CD4-positive, CD25-positive, alpha-beta regulatory T cell (primary cell): ENCODE measurements at regions not wholly inside any gene's neighbourhood (a gene's known extent, or its start where the extent isn't known, plus 50 kb on each side); places are given as distances from the start of the nearest gene placed in this dataset.
A peak's percentile ranks its signal among the peaks of the same experiment; 100 is the strongest.

Experiments
- ATAC-seq, 2 donors: fragments of 150-1000 bp; cut with Tn5 transposase; one replicate each; pipeline ENCODE4 v1.10.0; 2021; ENCODE audit warnings: low read depth in 2 of 2, moderate number of reproducible peaks in 2 of 2, moderate library complexity in 1 of 2
- DNase-seq, 3 donors: peaks; one replicate each; pipeline versions ENCODE4 v3.0.0 to v3.0.0-alpha.2; 2012 to 2022; ENCODE audit warnings: mixed read lengths in 1 of 3
- H3K27ac ChIP-seq: one replicate; pipeline ENCODE4 v1.7.0; 2013; ENCODE audit warnings: mild to moderate bottlenecking, low read length; ENCODE audit not compliant: insufficient read depth, poor library complexity, severe bottlenecking
- H3K27me3 ChIP-seq: one replicate; pipeline ENCODE4 v1.7.0; 2013; ENCODE audit warnings: low read length; ENCODE audit not compliant: control insufficient read depth, insufficient read depth
- H3K36me3 ChIP-seq: one replicate; pipeline ENCODE4 v1.7.0; 2013; ENCODE audit warnings: mild to moderate bottlenecking, low read length, moderate library complexity; ENCODE audit not compliant: control insufficient read depth, insufficient read depth
- H3K4me1 ChIP-seq: 2 replicates; pipeline ENCODE4 v1.7.0; 2013; ENCODE audit warnings: mild to moderate bottlenecking, low read length; ENCODE audit not compliant: insufficient read depth, control insufficient read depth, poor library complexity, severe bottlenecking
- H3K4me3 ChIP-seq: one replicate; pipeline ENCODE4 v1.7.0; 2013; ENCODE audit warnings: low read depth, mild to moderate bottlenecking, low read length, moderate library complexity
- H3K9me3 ChIP-seq, 2 experiments: 1 replicate in 1 of 2; 2 replicates in 1 of 2; pipeline ENCODE4 v1.7.0; 2013; ENCODE audit warnings: low read length in 2 of 2, mild to moderate bottlenecking in 1 of 2, moderate library complexity in 1 of 2; ENCODE audit not compliant: control insufficient read depth in 2 of 2
- H3K27ac Mint-ChIP-seq, 3 donors: one replicate each; pipeline ENCODE4 v1.8.0; 2020 to 2022; ENCODE audit warnings: mild to moderate bottlenecking in 3 of 3, mixed read lengths in 3 of 3, moderate library complexity in 2 of 3
- H3K27me3 Mint-ChIP-seq: one replicate; pipeline ENCODE4 v1.8.0; 2022; ENCODE audit warnings: mild to moderate bottlenecking, mixed read lengths
- H3K36me3 Mint-ChIP-seq: one replicate; pipeline ENCODE4 v1.8.0; 2020; ENCODE audit warnings: mixed read lengths
- H3K4me1 Mint-ChIP-seq, 4 donors: one replicate each; pipeline ENCODE4 v1.8.0; 2020 to 2022; ENCODE audit warnings: mixed read lengths in 4 of 4, mild to moderate bottlenecking in 1 of 4
- H3K4me3 Mint-ChIP-seq, 4 donors: one replicate each; pipeline ENCODE4 v1.8.0; 2020 to 2022; ENCODE audit warnings: mild to moderate bottlenecking in 4 of 4, mixed read lengths in 4 of 4, moderate library complexity in 3 of 4
- H3K9me3 Mint-ChIP-seq, 7 donors: one replicate each; pipeline ENCODE4 v1.8.0; 2020 to 2022; ENCODE audit warnings: mixed read lengths in 7 of 7, mild to moderate bottlenecking in 3 of 7, moderate library complexity in 2 of 7

DNA sequence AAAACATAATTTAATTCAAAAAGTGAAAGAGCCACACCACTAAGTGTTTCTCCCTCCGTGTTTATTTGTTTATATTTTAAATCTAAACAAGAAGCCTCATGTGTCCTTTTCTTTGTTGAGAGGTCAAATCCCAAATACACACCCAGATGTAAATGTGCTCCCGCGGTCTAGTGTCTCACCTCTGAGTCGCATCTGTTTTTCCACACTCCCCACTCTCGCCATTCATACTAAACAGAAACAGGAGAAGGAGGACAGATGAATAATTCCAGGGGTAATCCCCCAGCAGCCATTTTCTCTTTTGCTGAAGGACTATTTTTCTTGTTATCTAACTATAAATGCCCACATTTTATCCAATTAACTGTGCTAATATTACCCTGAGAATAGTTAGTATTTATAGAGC lies 361.6 kb upstream of the RIOK2 start:
- Mint-ChIP-seq H3K36me3 (no peaks in the 10 kb centered on the region), H3K4me1 (peaks cover 14 to 53% (median 29%) of the 10 kb centered on the region in 4 donors), H3K4me3 (no peak overlapping the region), H3K9me3 (peaks cover 0 to 11% (median 2%) of the 10 kb centered on the region in 7 donors), H3K27me3 (no peaks in the 10 kb centered on the region), H3K27ac (peak overlapping the region in 2 of 3 donors; percentile 52 to 85)
- no peaks in the 10 kb centered on the region for H3K36me3 ChIP-seq
- no peaks in the 10 kb centered on the region for H3K9me3 ChIP-seq
- H3K27ac ChIP-seq, result no peak overlapping the region
- no peak for DNase-seq
- no peak for ATAC-seq
- H3K4me3 ChIP-seq, result no peak overlapping the region
- peaks cover 39% of the 10 kb centered on the region for H3K4me1 ChIP-seq
- no peaks in the 10 kb centered on the region for H3K27me3 ChIP-seq

DNA sequence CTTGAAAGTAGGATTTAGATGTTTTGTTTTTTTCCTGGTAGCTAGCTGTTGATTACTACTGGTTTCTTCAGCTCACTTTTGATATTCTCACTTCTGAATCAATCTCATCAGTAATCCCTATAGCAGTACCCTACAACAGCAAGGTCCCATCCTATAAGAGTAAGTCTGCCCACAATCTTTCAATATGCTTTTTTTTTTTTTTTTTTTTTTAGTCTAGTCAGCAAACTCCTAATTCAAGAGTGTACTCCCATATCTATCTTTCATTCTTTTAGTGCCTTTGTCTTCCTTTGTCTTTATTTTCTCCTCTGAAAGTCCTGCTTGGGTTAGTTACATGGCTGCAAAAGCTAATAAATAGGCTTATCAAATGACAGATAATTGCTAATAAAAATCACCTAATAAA lies 362.4 kb upstream of the RIOK2 start:
- DNase-seq, result no peak
- Histone ChIP-seq H3K4me1 (peaks cover 46% of the 10 kb centered on the region), H3K36me3 (no peaks in the 10 kb centered on the region), H3K27ac (no peak overlapping the region), H3K4me3 (no peak overlapping the region), H3K27me3 (no peaks in the 10 kb centered on the region), H3K9me3 (no peaks in the 10 kb centered on the region)
- Mint-ChIP-seq H3K4me3 (no peak overlapping the region), H3K9me3 (peaks cover 0 to 11% (median 2%) of the 10 kb centered on the region in 7 donors), H3K27me3 (no peaks in the 10 kb centered on the region), H3K27ac (peak overlapping the region in 2 of 3 donors; percentile 52 to 85), H3K36me3 (no peaks in the 10 kb centered on the region), H3K4me1 (peaks cover 14 to 57% (median 34%) of the 10 kb centered on the region in 4 donors)
- ATAC-seq, result no peak

DNA sequence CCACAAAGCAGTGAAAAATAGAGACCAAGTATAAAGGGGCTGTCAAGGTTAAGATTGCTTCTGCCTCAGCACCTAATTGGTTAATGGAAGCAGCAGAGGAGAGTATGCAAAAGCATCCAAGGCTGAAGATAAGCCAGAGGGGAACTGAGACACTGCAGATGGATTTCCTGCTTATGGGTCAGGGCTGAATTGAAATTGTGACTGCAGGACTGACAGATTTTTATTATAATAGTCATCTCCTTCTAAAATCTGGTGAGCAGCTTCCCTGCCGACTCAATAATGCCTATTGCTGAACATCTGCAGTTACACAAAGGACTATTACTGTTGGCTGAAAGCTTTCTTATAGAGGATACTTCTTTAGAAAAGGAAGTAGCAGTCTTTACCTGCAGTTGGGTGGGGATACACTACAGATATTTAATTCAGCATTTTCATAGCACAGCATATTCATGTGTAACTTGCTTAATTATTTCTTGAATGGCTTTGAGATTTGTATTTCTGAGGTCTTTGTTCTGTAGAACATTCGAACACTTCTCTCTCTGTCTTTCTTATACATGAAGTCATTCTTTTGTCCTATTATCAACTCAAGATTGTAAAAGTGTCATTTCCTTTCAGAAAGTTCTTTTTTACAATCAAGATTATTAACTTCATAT lies 363.0 kb upstream of the RIOK2 start:
- Histone ChIP-seq H3K27me3 (no peaks in the 10 kb centered on the region), H3K9me3 (no peaks in the 10 kb centered on the region), H3K4me3 (peak overlapping the region; percentile 22), H3K4me1 (peaks cover 52% of the 10 kb centered on the region), H3K36me3 (no peaks in the 10 kb centered on the region), H3K27ac (no peak overlapping the region)
- Mint-ChIP-seq H3K4me1 (peaks cover 20 to 63% (median 37%) of the 10 kb centered on the region in 4 donors), H3K27me3 (no peaks in the 10 kb centered on the region), H3K36me3 (no peaks in the 10 kb centered on the region), H3K9me3 (peaks cover 0 to 11% (median 2%) of the 10 kb centered on the region in 7 donors), H3K27ac (peak overlapping the region; percentile 31 to 97 (median 55)), H3K4me3 (no peak overlapping the region)
- ATAC-seq, result no peak
- DNase-seq, result peak in 1 of 3 donors; percentile 4

DNA sequence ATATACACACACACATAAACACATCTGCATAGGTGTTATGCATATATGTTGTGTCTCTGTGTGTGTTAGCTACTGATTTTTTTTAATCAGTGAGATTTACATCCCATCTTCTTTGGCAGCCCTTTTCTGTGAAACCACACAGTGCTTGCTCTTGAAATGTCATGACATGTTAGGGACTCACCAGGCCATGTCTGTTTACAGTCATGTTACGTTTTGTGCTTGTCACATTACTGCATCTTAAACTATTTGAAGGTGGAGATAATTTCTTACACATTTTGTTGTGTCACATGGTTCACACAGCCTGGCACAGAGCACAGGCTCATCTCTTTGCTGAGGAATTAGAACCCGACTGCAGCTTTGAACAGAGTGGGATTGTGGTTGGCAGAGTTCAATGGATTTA lies 364.4 kb upstream of the RIOK2 start:
- Histone ChIP-seq H3K27me3 (no peaks in the 10 kb centered on the region), H3K9me3 (no peaks in the 10 kb centered on the region), H3K27ac (peak overlapping the region; percentile 71), H3K4me3 (peak overlapping the region; percentile 16), H3K4me1 (peaks cover 57% of the 10 kb centered on the region), H3K36me3 (no peaks in the 10 kb centered on the region)
- DNase-seq, result peak in 2 of 3 donors; percentile 15 to 18
- peak overlapping the region in 3 of 4 donors; percentile 7 to 58 (median 17) for H3K4me3 Mint-ChIP-seq
- H3K9me3 Mint-ChIP-seq, result peaks cover 0 to 11% (median 2%) of the 10 kb centered on the region in 7 donors
- peak overlapping the region; percentile 60 to 97 (median 90) for H3K27ac Mint-ChIP-seq
- ATAC-seq, result peak; percentile 6 to 25
- H3K4me1 Mint-ChIP-seq, result peaks cover 20 to 65% (median 39%) of the 10 kb centered on the region in 4 donors
- no peaks in the 10 kb centered on the region for H3K27me3 Mint-ChIP-seq
- H3K36me3 Mint-ChIP-seq, result no peaks in the 10 kb centered on the region

DNA sequence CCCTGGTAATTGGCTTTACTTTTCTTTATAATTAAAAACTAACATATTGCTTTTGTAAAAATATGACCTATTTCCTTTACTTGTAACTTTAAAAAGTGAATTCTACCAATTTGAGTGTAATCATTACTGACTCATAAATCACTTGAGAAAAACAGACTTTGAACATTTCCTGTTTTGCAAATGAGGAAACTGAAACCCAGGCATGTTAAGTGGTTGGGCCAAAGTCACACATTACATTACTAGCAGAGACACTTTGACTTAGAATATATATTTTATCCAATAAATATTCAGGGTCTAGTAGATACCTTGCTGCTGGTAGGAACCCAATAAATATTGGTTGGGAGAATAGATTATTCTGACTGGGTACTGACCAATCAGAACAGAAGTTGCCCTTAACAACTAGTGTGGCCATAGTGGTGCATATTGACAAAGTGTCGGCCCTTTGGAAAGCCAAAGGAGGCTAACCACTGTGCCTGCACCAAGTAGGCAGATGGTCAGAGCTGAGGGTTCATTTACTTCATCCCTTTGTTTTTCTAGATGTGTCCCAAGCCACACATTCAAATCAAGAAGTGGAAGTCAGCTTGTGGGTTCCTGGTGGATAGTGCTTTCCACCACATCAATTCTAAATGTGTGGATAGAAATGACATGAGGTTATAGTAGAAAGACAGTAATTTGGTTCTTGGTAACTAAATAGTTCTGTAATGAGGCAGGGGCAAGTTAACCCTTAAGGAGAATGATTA lies 365.1 kb upstream of the RIOK2 start:
- no peaks in the 10 kb centered on the region for H3K36me3 ChIP-seq
- H3K4me1 ChIP-seq, result peaks cover 57% of the 10 kb centered on the region
- ATAC-seq (peak; percentile 77 to 78), DNase-seq (peak in 2 of 3 donors; percentile 51 to 83)
- peaks cover 0 to 11% (median 2%) of the 10 kb centered on the region in 7 donors for H3K9me3 Mint-ChIP-seq
- no peaks in the 10 kb centered on the region for H3K9me3 ChIP-seq
- H3K4me3 Mint-ChIP-seq, result peak overlapping the region; percentile 7 to 58 (median 15)
- no peaks in the 10 kb centered on the region for H3K27me3 ChIP-seq
- peak overlapping the region; percentile 23 for H3K4me3 ChIP-seq
- peak overlapping the region; percentile 71 for H3K27ac ChIP-seq
- peaks cover 20 to 64% (median 39%) of the 10 kb centered on the region in 4 donors for H3K4me1 Mint-ChIP-seq
- H3K36me3 Mint-ChIP-seq, result no peaks in the 10 kb centered on the region
- peak overlapping the region; percentile 60 to 97 (median 90) for H3K27ac Mint-ChIP-seq
- H3K27me3 Mint-ChIP-seq, result no peaks in the 10 kb centered on the region

DNA sequence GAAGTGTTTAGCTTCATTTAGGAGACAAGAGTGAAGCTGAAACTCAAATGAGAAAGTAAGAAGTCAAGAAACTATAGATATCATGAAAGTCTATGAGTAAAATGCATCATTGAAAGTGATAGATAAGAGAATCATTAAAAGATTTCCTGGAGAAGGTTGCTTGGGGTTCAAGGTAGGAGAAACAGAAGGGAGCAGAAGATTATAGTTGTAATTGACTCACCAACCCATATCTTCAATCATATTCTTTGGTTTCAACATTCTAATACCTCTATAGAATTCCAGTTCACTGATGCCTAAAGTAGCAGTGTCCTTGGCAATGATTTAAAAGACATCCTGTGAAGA lies 365.7 kb upstream of the RIOK2 start:
- Histone ChIP-seq H3K4me1 (peaks cover 57% of the 10 kb centered on the region), H3K27me3 (no peaks in the 10 kb centered on the region), H3K36me3 (no peaks in the 10 kb centered on the region), H3K4me3 (no peak overlapping the region), H3K27ac (peak overlapping the region; percentile 71), H3K9me3 (no peaks in the 10 kb centered on the region)
- Mint-ChIP-seq H3K27me3 (no peaks in the 10 kb centered on the region), H3K27ac (peak overlapping the region; percentile 60 to 97 (median 90)), H3K4me3 (peak overlapping the region in 2 of 4 donors; percentile 7 to 58), H3K36me3 (no peaks in the 10 kb centered on the region), H3K4me1 (peaks cover 20 to 59% (median 39%) of the 10 kb centered on the region in 4 donors), H3K9me3 (peaks cover 0 to 11% (median 0%) of the 10 kb centered on the region in 7 donors)
- ATAC-seq (no peak), DNase-seq (no peak)

DNA sequence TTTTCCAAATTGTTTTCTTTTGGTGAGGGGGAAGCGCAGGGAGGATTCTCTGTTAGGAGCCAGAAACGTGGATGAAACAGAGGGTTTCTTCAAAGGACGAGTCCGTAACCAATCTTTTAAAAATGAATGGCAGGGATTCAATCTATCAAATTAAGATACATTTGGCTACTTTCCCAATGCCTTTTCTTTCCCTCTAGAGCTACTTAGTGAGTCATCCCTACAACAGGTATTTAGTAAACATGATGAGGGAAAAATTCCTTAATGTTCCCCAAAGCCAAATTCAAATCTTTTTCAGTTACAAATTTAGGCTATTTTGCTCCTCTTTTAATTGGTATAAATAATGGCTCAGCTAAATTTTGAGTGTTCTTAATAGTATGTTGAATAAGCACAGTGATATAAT lies 366.4 kb upstream of the RIOK2 start:
- peaks cover 57% of the 10 kb centered on the region for H3K4me1 ChIP-seq
- H3K27ac Mint-ChIP-seq, result peak overlapping the region in 2 of 3 donors; percentile 82 to 90
- no peaks in the 10 kb centered on the region for H3K36me3 ChIP-seq
- no peak for DNase-seq
- H3K27ac ChIP-seq, result peak overlapping the region; percentile 71
- no peaks in the 10 kb centered on the region for H3K27me3 ChIP-seq
- H3K4me1 Mint-ChIP-seq, result peaks cover 20 to 52% (median 38%) of the 10 kb centered on the region in 4 donors
- peaks cover 0 to 11% (median 0%) of the 10 kb centered on the region in 7 donors for H3K9me3 Mint-ChIP-seq
- ATAC-seq, result no peak
- H3K9me3 ChIP-seq, result no peaks in the 10 kb centered on the region
- H3K27me3 Mint-ChIP-seq, result no peaks in the 10 kb centered on the region
- no peaks in the 10 kb centered on the region for H3K36me3 Mint-ChIP-seq
- peak overlapping the region in 1 of 4 donors; percentile 11 for H3K4me3 Mint-ChIP-seq
- H3K4me3 ChIP-seq, result no peak overlapping the region
